ENCODE measurements at regions not wholly inside any gene's neighbourhood (a gene's known extent, or its start where the extent isn't known, plus 50 kb on each side); places are given as distances from the start of the nearest gene placed in this dataset.
"Not testable (repeated sequence)": the region's sequence is repeated elsewhere in the genome, so short reads cannot be mapped to it uniquely, and the experiment has no call there.

DNA sequence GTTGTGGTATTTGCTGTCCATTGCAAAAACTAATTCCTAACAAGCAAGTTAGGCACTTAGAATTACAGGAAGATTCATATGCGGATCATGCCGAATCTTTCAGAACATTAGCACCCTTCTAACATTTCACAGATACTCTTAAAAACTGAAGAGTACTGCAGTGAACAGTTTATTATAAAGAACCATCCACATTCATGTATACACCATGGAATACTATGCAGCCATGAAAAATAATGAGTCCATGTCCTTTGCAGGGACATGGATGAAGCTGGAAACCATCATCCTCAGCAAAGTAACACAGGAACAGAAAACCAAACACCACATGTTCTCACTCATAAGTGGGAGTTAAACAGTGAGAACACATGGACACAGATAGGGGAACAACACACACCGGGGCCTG is 319.9 kb downstream of the FGFR2 start:
- not testable (repeated sequence) for ATAC-seq

DNA sequence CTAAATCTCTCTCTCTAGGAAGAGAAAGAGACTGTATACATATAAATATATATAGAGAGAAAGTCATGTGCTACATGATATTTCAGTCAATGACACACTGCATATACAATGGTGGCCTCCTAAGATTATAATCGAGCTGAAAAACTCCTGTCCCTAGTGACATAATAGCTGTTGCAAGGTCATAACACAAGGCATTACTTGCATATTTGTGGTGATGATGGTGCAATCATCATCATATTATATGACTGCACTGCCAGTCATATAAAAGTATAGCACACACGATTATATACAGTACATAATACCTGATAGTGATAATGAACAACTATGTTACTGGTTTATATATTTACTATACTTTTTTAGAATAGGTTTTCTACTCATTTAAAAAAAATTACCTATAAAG is 316.7 kb downstream of the FGFR2 start:
- no peak for ATAC-seq
- no peak for DNase-seq

More for the DNA sequence above, 319.9 kb downstream of the FGFR2 start:
- DNase-seq: not testable (repeated sequence)

GRCh38 chr10:121282264-121282663 is 316.0 kb downstream of the FGFR2 start:
- ATAC-seq (no peak), DNase-seq (no peak)

- ATAC-seq (no peak), DNase-seq (no peak)
These were observed 315.3 kb downstream of the FGFR2 start for GRCh38 chr10:121282797-121283515.

GRCh38 chr10:121284936-121285335 is 313.3 kb downstream of the FGFR2 start:
- no peak for DNase-seq
- no peak for ATAC-seq

DNA sequence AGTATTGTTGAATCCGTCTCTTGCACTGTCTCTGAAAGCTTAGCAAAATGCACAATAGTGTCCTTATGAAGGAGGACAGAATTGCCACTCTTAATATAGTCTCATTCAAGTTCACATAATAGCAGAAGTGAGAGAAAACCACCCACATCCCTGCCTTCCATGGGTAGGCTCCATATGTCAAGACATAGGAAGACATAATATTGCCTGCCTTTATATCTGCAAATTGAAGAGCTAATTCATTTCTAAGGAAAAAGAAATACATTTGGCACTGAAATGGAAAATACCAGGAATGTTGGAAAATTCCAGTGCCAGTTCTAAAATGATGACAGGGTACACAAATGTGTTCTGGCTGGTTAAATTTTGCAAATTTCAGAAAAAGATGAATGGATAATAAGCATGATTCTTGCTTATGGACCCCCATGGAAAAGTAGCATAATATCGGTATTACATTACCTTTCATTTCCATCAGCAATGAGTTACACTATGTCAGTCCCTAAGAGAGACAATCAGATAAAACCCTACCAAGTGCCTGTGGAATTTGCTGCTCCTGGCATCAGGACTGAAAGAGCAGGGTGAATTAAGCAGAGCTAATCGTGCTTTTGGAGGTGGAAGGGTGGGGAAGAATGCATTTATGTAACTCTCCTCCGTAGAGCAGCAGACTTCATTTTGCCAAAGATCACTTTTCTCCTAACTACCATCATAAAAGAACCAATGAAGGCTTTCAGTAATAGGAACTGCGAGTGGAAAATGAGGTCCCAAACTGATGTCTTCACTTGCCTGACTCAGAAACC is 312.6 kb downstream of the FGFR2 start:
- DNase-seq: no peak
- no peak for ATAC-seq

DNA sequence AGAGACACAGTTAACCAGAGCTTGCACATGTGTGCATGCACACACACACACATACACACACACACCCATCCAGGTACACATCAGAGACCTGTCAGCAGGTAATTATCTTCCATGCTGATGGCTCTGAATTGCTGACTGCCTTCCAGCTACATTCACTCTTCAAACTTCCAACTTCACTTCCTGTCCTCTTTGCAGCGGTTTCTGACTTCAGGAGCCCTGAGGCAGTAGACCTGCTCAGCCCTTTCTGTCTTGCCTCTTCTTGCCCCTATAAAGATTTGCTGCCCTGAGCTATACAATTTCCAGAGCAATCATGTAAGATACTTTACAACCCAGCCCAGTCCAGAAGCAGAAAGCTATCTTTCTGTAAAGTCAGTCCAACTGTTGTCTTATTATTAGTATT is 310.2 kb downstream of the FGFR2 start:
- DNase-seq (no peak), ATAC-seq (no peak)

DNA sequence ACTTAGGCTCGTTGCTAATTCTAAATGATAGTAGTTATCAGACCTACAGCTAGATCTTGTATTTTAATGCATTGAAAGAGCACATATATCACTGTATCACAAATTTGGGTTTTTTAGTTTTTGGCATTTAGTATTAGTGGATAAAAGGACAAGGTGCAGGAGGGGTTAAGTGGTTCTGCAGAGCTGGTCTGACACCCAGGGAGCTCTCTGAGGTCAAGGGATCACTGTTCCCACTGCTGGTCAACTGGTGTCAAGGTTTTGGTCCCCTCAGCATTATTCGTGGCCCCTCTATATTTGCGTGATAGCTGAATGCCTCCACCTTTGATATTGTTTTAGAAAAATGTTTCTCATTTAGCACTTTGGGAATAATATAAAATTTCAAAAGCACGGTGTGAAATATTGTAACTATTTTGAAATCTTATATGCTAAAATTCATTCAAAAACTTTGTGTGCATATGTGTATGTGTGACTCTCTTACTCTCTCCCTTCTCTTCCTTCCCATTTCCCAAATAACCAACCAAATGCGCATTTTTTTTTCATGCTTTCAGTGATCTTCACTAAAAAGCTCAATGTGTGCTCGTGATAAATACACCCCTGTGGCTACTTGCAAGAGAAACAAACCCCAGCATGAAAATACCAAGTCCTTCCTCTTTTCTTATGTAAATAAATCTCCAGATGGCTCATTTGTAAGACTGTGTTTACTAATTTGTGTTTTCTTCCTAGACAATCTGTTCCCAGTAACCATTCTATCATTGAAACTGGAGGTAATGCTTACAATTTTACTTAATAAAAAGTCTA is 309.2 kb downstream of the FGFR2 start:
- no peak for ATAC-seq
- no peak for DNase-seq

- ATAC-seq (no peak), DNase-seq (no peak)
These were observed 308.4 kb downstream of the FGFR2 start for GRCh38 chr10:121289800-121290199.

- DNase-seq (no peak), ATAC-seq (no peak)
These were observed 307.6 kb downstream of the FGFR2 start for GRCh38 chr10:121290674-121291073.

DNA sequence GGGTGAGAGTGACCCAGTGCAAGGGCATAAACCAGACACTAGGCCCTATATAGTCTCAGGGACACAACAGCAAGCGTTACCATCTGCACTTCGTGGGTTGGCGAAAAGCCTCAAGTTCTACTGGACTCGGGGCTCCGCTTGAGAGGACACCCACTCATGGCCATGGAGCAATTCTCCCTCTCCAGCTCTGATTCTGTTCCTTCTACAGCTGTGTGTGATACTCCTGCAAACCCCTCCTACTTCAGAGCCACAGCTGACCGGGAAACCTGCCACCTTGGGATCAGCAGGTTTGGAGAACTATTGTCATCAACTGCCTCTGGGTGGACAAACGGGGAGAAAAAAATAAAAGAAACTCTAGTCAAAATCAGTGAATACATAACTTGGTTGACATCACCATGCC is 306.9 kb downstream of the FGFR2 start:
- ATAC-seq (no peak), DNase-seq (no peak)

DNA sequence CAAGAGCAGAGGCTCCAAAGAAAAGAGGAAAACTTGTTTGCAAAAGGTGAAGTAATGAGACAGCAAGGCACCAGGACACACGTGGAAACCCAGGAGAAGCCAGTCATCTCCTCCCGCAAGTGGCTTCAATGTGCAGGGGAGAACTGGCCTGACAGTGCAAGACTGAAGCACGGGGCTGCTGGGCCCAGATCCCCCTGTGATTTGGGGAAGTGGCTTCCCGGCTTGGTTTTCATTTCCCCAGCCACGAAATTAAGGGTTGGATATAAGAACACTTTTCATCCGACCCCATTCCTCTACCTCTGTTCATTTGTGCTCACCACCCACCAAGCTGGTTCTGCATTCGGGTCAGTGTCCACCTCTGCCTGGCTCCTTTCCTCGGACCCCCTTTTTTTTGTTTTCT is 306.4 kb downstream of the FGFR2 start:
- no peak for ATAC-seq
- DNase-seq: no peak

DNA sequence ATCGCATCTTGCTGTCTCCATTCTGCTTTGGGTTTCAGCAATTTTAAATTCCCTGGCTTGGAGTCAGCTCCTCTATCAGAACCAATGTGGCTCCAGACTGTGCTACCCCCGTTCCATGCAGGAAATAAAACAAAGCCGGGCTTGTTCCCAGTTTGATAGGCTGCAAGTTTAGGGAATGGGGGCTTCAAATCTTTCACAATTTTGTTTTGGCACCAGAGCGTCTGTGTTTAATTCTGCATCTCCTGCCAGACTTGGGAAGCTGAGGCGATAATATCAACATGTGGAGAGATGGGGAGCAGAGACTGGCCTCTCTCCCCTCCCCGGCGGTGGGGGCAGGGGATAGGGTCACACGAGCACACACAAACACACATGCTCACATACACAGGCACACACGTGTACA is 305.9 kb downstream of the FGFR2 start:
- DNase-seq (no peak), ATAC-seq (no peak)

- ATAC-seq: no peak
- no peak for DNase-seq
These were observed 305.1 kb downstream of the FGFR2 start for GRCh38 chr10:121293110-121293509.

GRCh38 chr10:121294630-121295029 is 303.6 kb downstream of the FGFR2 start:
- no peak for ATAC-seq
- no peak for DNase-seq

DNA sequence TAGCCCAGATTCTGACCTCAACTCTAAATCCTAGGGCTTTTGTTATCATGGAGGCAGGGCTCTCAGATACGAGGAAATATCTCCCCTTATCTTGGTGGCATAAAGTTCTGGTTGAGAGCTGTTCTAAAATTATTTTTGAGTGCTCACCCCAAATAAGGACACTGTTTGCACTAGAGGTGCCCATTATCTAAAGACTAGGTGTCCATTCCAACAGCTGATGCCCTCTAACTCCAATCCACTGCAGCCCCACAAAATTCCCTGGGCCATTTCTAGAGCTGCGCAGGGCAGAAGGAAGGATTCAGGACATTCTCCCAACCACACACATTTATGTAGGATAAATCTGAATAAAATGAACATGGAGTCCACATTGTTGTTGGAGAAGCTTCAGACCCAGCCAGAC is 301.9 kb downstream of the FGFR2 start:
- ATAC-seq (no peak), DNase-seq (no peak)

DNA sequence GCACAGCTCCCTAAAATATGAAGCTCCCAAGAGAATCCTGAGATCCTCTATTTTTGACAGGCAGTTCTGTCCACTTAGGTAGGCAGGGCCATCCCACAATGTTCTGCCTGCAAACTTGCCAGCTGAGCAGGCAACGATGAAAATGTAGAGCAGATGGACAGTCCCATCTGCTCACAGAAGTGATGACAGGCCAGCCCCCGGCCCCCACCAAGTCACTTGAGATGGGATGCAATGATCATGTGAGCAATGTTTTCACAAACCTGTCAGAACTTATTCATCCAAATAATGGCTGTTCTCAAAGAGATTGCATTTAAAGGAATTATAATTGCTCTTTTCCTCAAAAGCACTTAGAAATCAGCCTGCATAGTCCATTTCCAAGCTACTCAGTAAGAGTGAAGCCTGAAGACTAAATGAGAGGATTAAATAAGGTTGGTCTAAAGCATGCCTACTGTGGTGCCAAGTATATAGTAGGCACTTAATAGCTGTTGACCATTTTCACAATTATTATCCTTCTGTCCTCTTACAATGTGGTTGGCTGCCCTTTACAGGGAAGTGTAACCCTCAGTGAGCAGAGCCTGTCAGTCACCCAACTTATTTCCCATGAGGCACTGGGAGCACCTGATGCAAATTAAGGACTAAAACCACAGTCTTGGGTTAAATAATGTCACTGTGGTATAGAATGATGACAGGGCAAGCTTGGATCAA is 301.2 kb downstream of the FGFR2 start:
- ATAC-seq (no peak), DNase-seq (no peak)

GRCh38 chr10:121300723-121301122 is 297.5 kb downstream of the FGFR2 start:
- DNase-seq (no peak), ATAC-seq (no peak)

DNA sequence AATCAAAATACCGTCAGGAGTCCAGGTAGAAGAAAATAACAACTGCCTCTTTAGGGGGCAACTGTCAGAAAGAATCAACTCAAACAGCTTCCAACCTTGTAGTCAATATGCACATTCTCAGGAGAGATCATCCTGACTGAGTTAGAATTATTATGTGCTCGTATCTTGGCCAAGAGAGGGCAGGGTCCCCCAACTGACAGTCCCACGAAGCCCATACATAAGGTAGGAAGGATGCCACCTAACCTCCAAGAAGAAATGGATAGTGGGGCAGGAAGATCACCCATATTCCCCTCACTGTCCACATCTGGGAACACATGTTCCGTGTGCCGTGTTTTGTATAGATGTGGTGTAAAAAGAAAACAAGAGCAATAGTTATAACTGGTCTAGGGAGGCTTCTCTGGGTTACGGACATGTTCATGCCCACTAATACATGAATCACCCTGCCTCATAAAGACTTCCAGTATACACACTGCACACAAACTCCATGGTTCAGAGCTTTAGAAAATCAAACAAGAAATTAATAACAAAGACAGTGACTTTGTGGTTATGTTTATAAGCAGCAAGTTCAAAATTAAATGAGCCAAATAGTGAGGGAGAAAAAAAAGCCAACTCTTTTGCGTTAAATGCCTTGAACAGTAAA is 295.6 kb downstream of the FGFR2 start:
- DNase-seq: no peak
- no peak for ATAC-seq

DNA sequence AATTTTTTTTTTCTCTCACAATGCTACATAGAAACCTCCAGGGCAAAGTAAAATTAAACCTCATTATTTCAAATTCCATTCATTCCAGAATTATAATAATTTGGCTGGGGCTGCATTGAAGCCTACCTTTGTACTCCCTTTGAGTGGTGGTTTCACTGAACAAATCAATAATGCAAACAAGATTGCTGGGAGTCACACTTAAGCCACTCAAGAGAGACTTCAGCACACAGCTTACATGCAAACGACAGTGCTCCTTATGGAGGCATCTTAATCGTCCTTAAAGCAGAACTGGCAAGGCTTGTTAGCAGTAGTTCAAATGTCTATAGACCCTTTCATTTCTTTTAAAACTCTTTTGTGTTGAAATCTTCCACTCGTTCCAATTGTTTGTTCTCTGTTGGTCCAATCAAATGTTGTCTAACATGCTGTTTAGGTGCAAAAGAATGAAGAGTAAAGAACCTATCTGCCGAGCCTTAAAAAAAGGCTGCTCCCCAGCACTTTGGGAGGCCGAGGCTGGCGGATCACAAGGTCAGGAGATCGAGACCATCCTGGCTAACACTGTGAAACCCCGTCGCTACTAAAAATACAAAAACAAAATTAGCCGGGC is 294.9 kb downstream of the FGFR2 start:
- DNase-seq (no peak), ATAC-seq (no peak)

GRCh38 chr10:121305066-121305465 is 293.2 kb downstream of the FGFR2 start:
- DNase-seq: no peak
- ATAC-seq: no peak

Data from stimulated activated naive CD8-positive, alpha-beta T cell treated with anti-CD3 and anti-CD28 coated beads, Interleukin-15, Interleukin-2, amounts not matched to agents 100 U/mL and 50 U/mL, for 24 hours (primary cell).